HG03457 (cell line): ENCODE measurements at regions not wholly inside any gene's neighbourhood (a gene's known extent, or its start where the extent isn't known, plus 50 kb on each side); places are given as distances from the start of the nearest gene placed in this dataset.
"Not testable (repeated sequence)": the region's sequence is repeated elsewhere in the genome, so short reads cannot be mapped to it uniquely, and the experiment has no call there.

ENCODE experiments used
- ATAC-seq: cut with Tn5 transposase; IDR thresholded peaks from one replicate; pipeline ENCODE4 v1.9.1; 2021; ENCODE audit warnings: moderate number of reproducible peaks; ENCODE audit not compliant: unreplicated experiment

- ATAC-seq, result no peak
These were observed 232.8 kb downstream of the TRIML1 start for GRCh38 chr4:188372058-188372457.

GRCh38 chr4:188372829-188373228 lies 233.6 kb downstream of the TRIML1 start:
- ATAC-seq, result no peak

- ATAC-seq, result no peak
These were observed 235.6 kb downstream of the TRIML1 start for GRCh38 chr4:188374871-188375270.

- no peak for ATAC-seq
These were observed 238.6 kb downstream of the TRIML1 start for GRCh38 chr4:188377816-188378215.

GRCh38 chr4:188383180-188383579 lies 243.9 kb downstream of the TRIML1 start:
- no peak for ATAC-seq

- no peak for ATAC-seq
These were observed 248.0 kb downstream of the TRIML1 start for GRCh38 chr4:188387179-188387791.

GRCh38 chr4:188391349-188391748 lies 252.1 kb downstream of the TRIML1 start:
- not testable (repeated sequence) for ATAC-seq

GRCh38 chr4:188396037-188396436 lies 256.8 kb downstream of the TRIML1 start:
- ATAC-seq, result no peak

GRCh38 chr4:188399834-188400233 lies 260.6 kb downstream of the TRIML1 start:
- no peak for ATAC-seq

- ATAC-seq, result no peak
These were observed 261.2 kb downstream of the TRIML1 start for GRCh38 chr4:188400451-188400850.

- no peak for ATAC-seq
These were observed 264.0 kb downstream of the TRIML1 start for GRCh38 chr4:188403272-188403671.

GRCh38 chr4:188405071-188405835 lies 266.0 kb downstream of the TRIML1 start:
- ATAC-seq, result not testable (repeated sequence)

- no peak for ATAC-seq
These were observed 269.2 kb downstream of the TRIML1 start for GRCh38 chr4:188408244-188409030.

GRCh38 chr4:188409851-188410250 lies 270.6 kb downstream of the TRIML1 start:
- ATAC-seq, result no peak

- ATAC-seq, result no peak
These were observed 272.6 kb downstream of the TRIML1 start for GRCh38 chr4:188411805-188412204.

GRCh38 chr4:188412499-188412898 lies 273.3 kb downstream of the TRIML1 start:
- ATAC-seq, result no peak

- no peak for ATAC-seq
These were observed 275.2 kb downstream of the TRIML1 start for GRCh38 chr4:188414441-188414840.

- no peak for ATAC-seq
These were observed 277.9 kb downstream of the TRIML1 start for GRCh38 chr4:188417181-188417580.

GRCh38 chr4:188423039-188423438 lies 283.8 kb downstream of the TRIML1 start:
- ATAC-seq, result no peak

- no peak for ATAC-seq
These were observed 289.7 kb downstream of the TRIML1 start for GRCh38 chr4:188428935-188429334.

GRCh38 chr4:188429965-188430364 lies 290.7 kb downstream of the TRIML1 start:
- ATAC-seq, result no peak

- no peak for ATAC-seq
These were observed 291.1 kb downstream of the TRIML1 start for GRCh38 chr4:188430384-188430783.
